22Rv1 (cell line): ENCODE measurements at regions not wholly inside any gene's neighbourhood (a gene's known extent, or its start where the extent isn't known, plus 50 kb on each side); places are given as distances from the start of the nearest gene placed in this dataset.

ENCODE experiments used
- H3K27ac ChIP-seq: fragments of 450-650 bp; 2 replicates; pipeline ENCODE4 v1.5.1; 2017
- ZFX ChIP-seq: fragments of 450-650 bp; IDR thresholded peaks from 2 replicates; pipeline ENCODE4 v1.6.1; 2017; ENCODE audit warnings: antibody characterized with exemption, borderline replicate concordance
- TF ChIP-seq, protein P1 (sequence below): fragments of 450-650 bp; IDR thresholded peaks from 2 replicates; pipeline ENCODE4 v1.5.1; 2017; ENCODE audit warnings: mild to moderate bottlenecking

DNA sequence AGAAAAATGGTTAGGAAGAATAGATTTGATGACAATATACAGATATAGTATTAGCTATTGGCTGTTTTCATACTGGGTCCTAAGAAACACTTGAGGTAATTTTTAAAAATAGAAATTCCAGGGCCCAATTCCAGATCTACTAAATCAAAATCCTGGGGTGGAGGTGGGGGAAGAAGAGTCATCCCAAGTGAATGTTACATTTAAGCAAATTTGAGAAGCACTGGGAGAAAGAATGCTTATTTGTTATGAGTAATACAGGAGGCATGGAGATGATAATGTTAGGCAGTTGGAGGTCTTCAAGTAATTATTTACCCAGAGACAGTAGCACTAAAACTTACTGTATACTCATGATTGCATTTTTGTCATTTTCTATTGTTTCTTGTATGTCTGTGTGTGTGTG lies 93.0 kb upstream of the DAB2 start:
- TF ChIP-seq ZFX, result no peak
- TF ChIP-seq, protein P1, sequence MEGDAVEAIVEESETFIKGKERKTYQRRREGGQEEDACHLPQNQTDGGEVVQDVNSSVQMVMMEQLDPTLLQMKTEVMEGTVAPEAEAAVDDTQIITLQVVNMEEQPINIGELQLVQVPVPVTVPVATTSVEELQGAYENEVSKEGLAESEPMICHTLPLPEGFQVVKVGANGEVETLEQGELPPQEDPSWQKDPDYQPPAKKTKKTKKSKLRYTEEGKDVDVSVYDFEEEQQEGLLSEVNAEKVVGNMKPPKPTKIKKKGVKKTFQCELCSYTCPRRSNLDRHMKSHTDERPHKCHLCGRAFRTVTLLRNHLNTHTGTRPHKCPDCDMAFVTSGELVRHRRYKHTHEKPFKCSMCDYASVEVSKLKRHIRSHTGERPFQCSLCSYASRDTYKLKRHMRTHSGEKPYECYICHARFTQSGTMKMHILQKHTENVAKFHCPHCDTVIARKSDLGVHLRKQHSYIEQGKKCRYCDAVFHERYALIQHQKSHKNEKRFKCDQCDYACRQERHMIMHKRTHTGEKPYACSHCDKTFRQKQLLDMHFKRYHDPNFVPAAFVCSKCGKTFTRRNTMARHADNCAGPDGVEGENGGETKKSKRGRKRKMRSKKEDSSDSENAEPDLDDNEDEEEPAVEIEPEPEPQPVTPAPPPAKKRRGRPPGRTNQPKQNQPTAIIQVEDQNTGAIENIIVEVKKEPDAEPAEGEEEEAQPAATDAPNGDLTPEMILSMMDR, result no peak
- H3K27ac ChIP-seq, result no peak overlapping the region

DNA sequence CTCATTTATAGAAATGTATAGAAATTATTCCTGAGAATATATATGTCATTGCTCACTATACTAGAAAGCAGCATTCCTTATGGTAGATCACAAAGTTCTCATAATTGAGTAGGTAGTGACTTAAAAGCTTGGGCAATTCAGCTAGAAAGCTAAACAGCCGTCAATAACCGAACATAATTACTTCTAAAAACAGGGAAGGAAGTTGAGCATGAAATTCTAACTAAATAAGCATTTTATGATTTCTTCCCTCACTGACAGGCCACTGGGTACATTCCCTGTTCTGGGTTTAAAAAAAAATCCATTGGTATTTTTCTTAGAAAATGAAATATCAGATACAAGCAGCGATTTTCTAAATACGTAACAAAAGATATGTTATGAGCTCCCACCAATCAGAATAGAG lies 91.1 kb upstream of the DAB2 start:
- H3K27ac ChIP-seq, result no peak overlapping the region
- TF ChIP-seq, protein P1, result no peak
- TF ChIP-seq ZFX, result no peak

DNA sequence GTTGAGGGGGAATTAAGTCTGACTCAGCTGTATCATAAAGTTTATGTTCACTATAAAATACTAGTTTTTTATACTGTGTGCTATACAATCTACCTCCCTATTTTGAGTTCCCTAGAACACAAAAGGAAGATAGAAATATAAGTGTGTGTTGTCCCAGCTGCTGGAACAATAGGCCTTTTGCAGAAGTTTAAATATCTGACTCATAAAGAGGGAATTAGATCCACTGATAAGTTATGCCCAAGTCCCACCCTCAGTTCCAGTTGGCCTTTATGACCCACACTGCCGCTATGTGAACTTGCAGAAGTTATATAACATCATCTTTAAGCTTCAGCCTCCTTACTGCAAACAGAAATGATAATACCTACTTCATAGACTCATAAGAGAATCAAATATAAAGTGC lies 88.5 kb upstream of the DAB2 start:
- no peak overlapping the region for H3K27ac ChIP-seq
- TF ChIP-seq ZFX, result no peak
- TF ChIP-seq, protein P1, result no peak

DNA sequence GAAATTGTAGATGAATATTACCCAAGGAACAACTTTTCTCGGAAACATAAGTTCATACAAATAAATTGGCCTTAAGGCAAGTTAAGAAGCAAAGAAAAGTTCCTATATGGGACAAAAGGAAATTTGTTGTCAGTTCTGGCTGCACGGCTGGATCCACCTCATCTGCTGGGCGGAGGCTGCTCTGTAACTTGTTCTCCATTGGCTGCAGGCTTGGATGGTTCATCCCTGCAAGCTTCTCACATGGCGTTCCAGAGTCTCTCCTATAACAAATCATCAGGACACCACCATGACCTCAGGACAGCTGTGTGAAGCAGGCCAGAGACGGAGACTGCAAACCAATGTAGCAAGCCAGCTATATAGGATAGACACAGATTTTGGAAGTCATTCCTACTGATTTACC lies 81.4 kb upstream of the DAB2 start:
- TF ChIP-seq ZFX, result no peak
- TF ChIP-seq, protein P1, result no peak
- H3K27ac ChIP-seq, result no peak overlapping the region

DNA sequence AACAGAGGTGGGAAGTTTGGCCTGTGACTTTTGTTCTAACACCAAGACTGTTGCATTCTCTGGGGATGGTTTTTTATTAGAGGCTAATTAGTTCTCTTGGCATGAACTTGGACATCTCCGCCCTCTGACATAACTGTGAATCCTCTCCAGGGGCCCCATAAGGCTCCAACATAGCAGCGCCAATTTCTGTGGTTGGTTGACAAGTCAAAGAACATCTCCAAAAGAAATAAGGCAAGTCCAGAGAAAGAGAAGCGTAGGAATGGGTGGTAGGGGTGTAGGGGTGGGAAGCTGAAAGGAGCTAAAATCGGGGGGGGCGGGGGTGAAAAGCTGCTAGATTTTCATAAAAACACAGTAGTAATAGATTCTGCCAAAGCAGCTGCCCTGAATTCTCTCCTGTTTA lies 81.0 kb upstream of the DAB2 start:
- TF ChIP-seq, protein P1, result no peak
- TF ChIP-seq ZFX, result no peak
- H3K27ac ChIP-seq, result no peak overlapping the region

DNA sequence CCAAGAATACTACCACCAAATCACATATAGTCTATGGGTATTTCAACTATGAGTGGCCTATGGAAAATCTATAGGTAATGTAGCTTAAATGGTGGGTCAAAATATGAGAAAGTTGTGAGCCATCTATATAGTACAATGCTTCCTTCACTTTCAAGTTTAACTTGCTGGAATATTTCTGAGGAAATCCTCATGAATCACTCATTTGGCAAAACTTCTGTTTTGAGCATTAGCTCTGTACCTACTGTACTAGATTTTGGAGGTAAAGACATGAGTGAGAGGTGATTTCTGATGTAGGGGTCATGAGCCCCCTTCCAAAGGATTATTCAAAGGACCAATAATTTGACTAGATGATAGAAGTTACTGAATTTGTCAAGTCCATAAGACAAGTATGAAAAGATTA lies 80.6 kb upstream of the DAB2 start:
- TF ChIP-seq ZFX, result no peak
- TF ChIP-seq, protein P1, result no peak
- no peak overlapping the region for H3K27ac ChIP-seq

DNA sequence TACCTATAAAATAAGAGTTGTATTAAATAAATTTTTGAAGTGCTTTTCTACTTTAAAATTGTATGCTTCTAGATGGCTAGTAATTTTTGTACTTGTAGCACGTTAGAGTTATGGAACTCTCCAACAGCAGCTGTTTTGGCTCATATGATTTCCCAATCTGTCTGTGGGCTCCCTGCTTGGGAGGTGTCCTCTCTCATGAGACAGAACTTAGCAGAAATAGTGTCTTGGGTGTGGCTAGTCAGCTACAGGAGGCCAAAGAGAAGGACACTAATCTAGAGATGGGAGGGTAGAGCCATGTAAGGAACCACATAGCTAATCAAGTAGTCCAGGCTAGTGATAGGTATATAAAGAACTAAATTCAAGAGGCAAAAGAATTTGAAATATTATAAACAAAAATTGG lies 78.4 kb upstream of the DAB2 start:
- TF ChIP-seq ZFX, result no peak
- TF ChIP-seq, protein P1, result no peak

More for the DNA sequence above, 78.4 kb upstream of the DAB2 start:
- no peak overlapping the region for H3K27ac ChIP-seq
